ENCODE measurements at regions not wholly inside any gene's neighbourhood (a gene's known extent, or its start where the extent isn't known, plus 50 kb on each side); places are given as distances from the start of the nearest gene placed in this dataset.
"Not testable (repeated sequence)": the region's sequence is repeated elsewhere in the genome, so short reads cannot be mapped to it uniquely, and the experiment has no call there.

- no peak for DNase-seq (ENCODE audit: low read depth, low spot score)
Measured at GRCh38 chr14:86414146-86414545, 884.2 kb downstream of the FLRT2 start.

- DNase-seq (ENCODE audit: low read depth, low spot score) = no peak
Measured at GRCh38 chr14:86404989-86405649, 875.2 kb downstream of the FLRT2 start.

- DNase-seq (ENCODE audit: low read depth, low spot score) = no peak
Measured at GRCh38 chr14:86404425-86404824, 874.5 kb downstream of the FLRT2 start.

- no peak for DNase-seq (ENCODE audit: low read depth, low spot score)
Measured at GRCh38 chr14:86402545-86402944, 872.6 kb downstream of the FLRT2 start.

GRCh38 chr14:86391085-86391484 lies 861.1 kb downstream of the FLRT2 start:
- no peak for DNase-seq (ENCODE audit: low read depth, low spot score)

- no peak for DNase-seq (ENCODE audit: low read depth, low spot score)
Measured at GRCh38 chr14:86388216-86388615, 858.3 kb downstream of the FLRT2 start.

- no peak for DNase-seq (ENCODE audit: low read depth, low spot score)
Measured at GRCh38 chr14:86373886-86374285, 843.9 kb downstream of the FLRT2 start.

- no peak for DNase-seq (ENCODE audit: low read depth, low spot score)
Measured at GRCh38 chr14:86372402-86372801, 842.5 kb downstream of the FLRT2 start.

- no peak for DNase-seq (ENCODE audit: low read depth, low spot score)
Measured at GRCh38 chr14:86364634-86365033, 834.7 kb downstream of the FLRT2 start.

- no peak for DNase-seq (ENCODE audit: low read depth, low spot score)
Measured at GRCh38 chr14:86363576-86363975, 833.6 kb downstream of the FLRT2 start.

- no peak for DNase-seq (ENCODE audit: low read depth, low spot score)
Measured at GRCh38 chr14:86363047-86363446, 833.1 kb downstream of the FLRT2 start.

GRCh38 chr14:86357876-86358275 lies 827.9 kb downstream of the FLRT2 start:
- DNase-seq (ENCODE audit: low read depth, low spot score) = no peak

- no peak for DNase-seq (ENCODE audit: low read depth, low spot score)
Measured at GRCh38 chr14:86357119-86357518, 827.2 kb downstream of the FLRT2 start.

GRCh38 chr14:86346818-86347384 lies 817.0 kb downstream of the FLRT2 start:
- no peak for DNase-seq (ENCODE audit: low read depth, low spot score)

GRCh38 chr14:86334355-86334754 lies 804.4 kb downstream of the FLRT2 start:
- no peak for DNase-seq (ENCODE audit: low read depth, low spot score)

GRCh38 chr14:86333493-86333892 lies 803.5 kb downstream of the FLRT2 start:
- DNase-seq (ENCODE audit: low read depth, low spot score) = no peak

- no peak for DNase-seq (ENCODE audit: low read depth, low spot score)
Measured at GRCh38 chr14:86331341-86331740, 801.4 kb downstream of the FLRT2 start.

GRCh38 chr14:86321151-86321550 lies 791.2 kb downstream of the FLRT2 start:
- no peak for DNase-seq (ENCODE audit: low read depth, low spot score)

- not testable (repeated sequence) for DNase-seq (ENCODE audit: low read depth, low spot score)
Measured at GRCh38 chr14:86312154-86312665, 782.3 kb downstream of the FLRT2 start.

GRCh38 chr14:86311151-86311550 lies 781.2 kb downstream of the FLRT2 start:
- DNase-seq (ENCODE audit: low read depth, low spot score) = no peak

- no peak for DNase-seq (ENCODE audit: low read depth, low spot score)
Measured at GRCh38 chr14:86310611-86311010, 780.7 kb downstream of the FLRT2 start.

GRCh38 chr14:86310148-86310547 lies 780.2 kb downstream of the FLRT2 start:
- DNase-seq (ENCODE audit: low read depth, low spot score) = no peak

GRCh38 chr14:86305058-86305457 lies 775.1 kb downstream of the FLRT2 start:
- DNase-seq (ENCODE audit: low read depth, low spot score) = no peak

Measured in astrocyte of the hippocampus (primary cell).